ENCODE measurements at regions not wholly inside any gene's neighbourhood (a gene's known extent, or its start where the extent isn't known, plus 50 kb on each side); places are given as distances from the start of the nearest gene placed in this dataset.

GRCh38 chr10:131636841-131637724 is 263.7 kb upstream of the PPP2R2D start:
- DNase-seq: no peak

GRCh38 chr10:131638049-131638879 is 262.5 kb upstream of the PPP2R2D start:
- DNase-seq: no peak

- DNase-seq: no peak
These were observed 261.9 kb upstream of the PPP2R2D start for GRCh38 chr10:131638880-131639278.

GRCh38 chr10:131640045-131640644 is 260.7 kb upstream of the PPP2R2D start:
- no peak for DNase-seq

GRCh38 chr10:131641231-131641630 is 259.6 kb upstream of the PPP2R2D start:
- no peak for DNase-seq

- no peak for DNase-seq
These were observed 258.9 kb upstream of the PPP2R2D start for GRCh38 chr10:131641898-131642297.

GRCh38 chr10:131642966-131643365 is 257.8 kb upstream of the PPP2R2D start:
- no peak for DNase-seq

GRCh38 chr10:131644289-131644688 is 256.5 kb upstream of the PPP2R2D start:
- no peak for DNase-seq

GRCh38 chr10:131644864-131645658 is 255.7 kb upstream of the PPP2R2D start:
- no peak for DNase-seq

- DNase-seq: no peak
These were observed 255.1 kb upstream of the PPP2R2D start for GRCh38 chr10:131645756-131646155.

- DNase-seq: no peak
These were observed 254.0 kb upstream of the PPP2R2D start for GRCh38 chr10:131646551-131647525.

- no peak for DNase-seq
These were observed 253.0 kb upstream of the PPP2R2D start for GRCh38 chr10:131647789-131648188.

- no peak for DNase-seq
These were observed 252.3 kb upstream of the PPP2R2D start for GRCh38 chr10:131648386-131649020.

- DNase-seq: peak; percentile 29
These were observed 251.2 kb upstream of the PPP2R2D start for GRCh38 chr10:131649617-131650016.

- DNase-seq: no peak
These were observed 250.6 kb upstream of the PPP2R2D start for GRCh38 chr10:131650169-131650705.

GRCh38 chr10:131650771-131651673 is 249.8 kb upstream of the PPP2R2D start:
- no peak for DNase-seq

- DNase-seq: no peak
These were observed 249.0 kb upstream of the PPP2R2D start for GRCh38 chr10:131651674-131652437.

- no peak for DNase-seq
These were observed 248.2 kb upstream of the PPP2R2D start for GRCh38 chr10:131652438-131653139.

All from NCI-H1105 (cell line).